ENCODE measurements at regions not wholly inside any gene's neighbourhood (a gene's known extent, or its start where the extent isn't known, plus 50 kb on each side); places are given as distances from the start of the nearest gene placed in this dataset.

DNA sequence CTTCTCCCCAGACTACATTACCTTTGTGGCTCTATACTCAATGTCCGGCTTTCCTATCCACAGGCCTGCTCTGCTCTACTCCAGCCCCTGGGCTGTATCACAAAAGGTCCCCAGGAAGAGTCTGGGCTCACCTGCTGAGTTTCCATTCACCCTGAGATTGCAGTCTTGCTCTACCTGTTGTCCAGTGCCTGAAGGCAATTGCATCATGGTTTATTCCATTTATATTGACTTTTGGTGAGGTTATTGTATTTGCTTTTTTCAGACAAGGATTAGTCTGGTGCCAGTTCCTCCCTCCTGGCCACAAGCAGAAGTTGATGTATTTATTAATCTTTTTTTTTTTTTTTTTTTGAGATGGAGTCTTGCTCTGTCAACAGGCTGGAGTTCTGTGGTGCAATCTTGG is 273.1 kb downstream of the XPNPEP1 start:
- TF ChIP-seq EZH2 (IDR thresholded peaks at IDR 0.05) (no peak), POLR2AphosphoS5 (IDR thresholded peaks at IDR 0.05; ENCODE audit: borderline replicate concordance, low read depth, low read length) (no peak), FOXP2 (optimal IDR thresholded peaks at IDR 0.05; ENCODE audit: control extremely low read depth, extremely low read length, insufficient read depth) (no peak)

All from SK-N-MC (cell line).